ENCODE measurements at regions not wholly inside any gene's neighbourhood (a gene's known extent, or its start where the extent isn't known, plus 50 kb on each side); places are given as distances from the start of the nearest gene placed in this dataset.

DNA sequence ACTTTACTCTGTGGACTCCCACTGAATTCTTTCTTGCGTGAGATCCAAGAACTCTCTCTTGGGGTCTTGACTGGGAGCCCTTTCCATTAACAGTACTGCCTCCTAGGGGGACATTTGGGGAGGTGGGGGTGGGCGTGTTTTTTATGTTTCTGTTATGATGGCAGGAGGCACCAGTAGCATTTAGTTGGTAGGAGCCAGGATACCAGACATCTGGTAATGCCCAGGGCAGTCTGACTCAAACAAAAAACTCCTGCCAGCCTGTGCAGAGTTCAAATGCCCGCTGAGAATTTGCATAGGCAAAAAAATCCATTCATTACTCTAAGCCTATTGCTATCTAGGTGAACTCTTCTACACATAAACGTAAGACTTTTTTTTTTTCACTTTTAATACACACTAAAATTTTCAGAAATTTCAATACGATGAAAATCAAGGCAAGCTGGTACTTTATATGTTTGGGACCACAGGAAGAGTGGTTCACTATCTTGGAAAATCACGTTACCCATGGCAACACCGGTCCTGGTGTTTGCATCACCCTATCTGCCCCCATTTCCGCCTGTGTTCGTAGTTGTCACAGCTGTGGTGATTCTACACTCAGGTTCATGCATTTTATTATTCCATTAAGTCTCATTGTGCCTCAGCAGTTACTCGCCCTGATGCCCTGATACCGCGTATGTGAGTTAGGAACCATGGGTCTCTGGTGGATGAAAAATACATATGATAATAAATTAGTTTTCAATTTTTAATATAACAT is 121.1 kb upstream of the XYLT1 start:
- ATAC-seq, result no peak
- no peak for DNase-seq
- intact Hi-C loops (cut with DNase I; ENCODE audit: low total_unique reads) (no loop called here), in situ Hi-C loops (cut with MboI; ENCODE audit: low sequenced_read_pairs in 4 of 4) (loop anchor here in 2 of 4 donors (25.0 kb wide), 2 partner anchors 405 to 730 kb away; no protein-coding TSS in a partner anchor)
- H3K27me3 ChIP-seq, result no peaks in the 10 kb centered on the region
- H3K9me3 ChIP-seq, result no peaks in the 10 kb centered on the region
- H3K36me3 ChIP-seq, result no peaks in the 10 kb centered on the region
- H3K4me1 ChIP-seq, result no peaks in the 10 kb centered on the region
- no peak overlapping the region for H3K4me3 ChIP-seq
- no peak overlapping the region for H3K27ac ChIP-seq
- TF ChIP-seq, protein P1, sequence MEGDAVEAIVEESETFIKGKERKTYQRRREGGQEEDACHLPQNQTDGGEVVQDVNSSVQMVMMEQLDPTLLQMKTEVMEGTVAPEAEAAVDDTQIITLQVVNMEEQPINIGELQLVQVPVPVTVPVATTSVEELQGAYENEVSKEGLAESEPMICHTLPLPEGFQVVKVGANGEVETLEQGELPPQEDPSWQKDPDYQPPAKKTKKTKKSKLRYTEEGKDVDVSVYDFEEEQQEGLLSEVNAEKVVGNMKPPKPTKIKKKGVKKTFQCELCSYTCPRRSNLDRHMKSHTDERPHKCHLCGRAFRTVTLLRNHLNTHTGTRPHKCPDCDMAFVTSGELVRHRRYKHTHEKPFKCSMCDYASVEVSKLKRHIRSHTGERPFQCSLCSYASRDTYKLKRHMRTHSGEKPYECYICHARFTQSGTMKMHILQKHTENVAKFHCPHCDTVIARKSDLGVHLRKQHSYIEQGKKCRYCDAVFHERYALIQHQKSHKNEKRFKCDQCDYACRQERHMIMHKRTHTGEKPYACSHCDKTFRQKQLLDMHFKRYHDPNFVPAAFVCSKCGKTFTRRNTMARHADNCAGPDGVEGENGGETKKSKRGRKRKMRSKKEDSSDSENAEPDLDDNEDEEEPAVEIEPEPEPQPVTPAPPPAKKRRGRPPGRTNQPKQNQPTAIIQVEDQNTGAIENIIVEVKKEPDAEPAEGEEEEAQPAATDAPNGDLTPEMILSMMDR (IDR thresholded peaks at IDR 0.05 in 4 of 5, conservative IDR thresholded peaks at IDR 0.05 in 1 of 5), result no peak
- TF ChIP-seq POLR2A (IDR thresholded peaks at IDR 0.05), result no peak

DNA sequence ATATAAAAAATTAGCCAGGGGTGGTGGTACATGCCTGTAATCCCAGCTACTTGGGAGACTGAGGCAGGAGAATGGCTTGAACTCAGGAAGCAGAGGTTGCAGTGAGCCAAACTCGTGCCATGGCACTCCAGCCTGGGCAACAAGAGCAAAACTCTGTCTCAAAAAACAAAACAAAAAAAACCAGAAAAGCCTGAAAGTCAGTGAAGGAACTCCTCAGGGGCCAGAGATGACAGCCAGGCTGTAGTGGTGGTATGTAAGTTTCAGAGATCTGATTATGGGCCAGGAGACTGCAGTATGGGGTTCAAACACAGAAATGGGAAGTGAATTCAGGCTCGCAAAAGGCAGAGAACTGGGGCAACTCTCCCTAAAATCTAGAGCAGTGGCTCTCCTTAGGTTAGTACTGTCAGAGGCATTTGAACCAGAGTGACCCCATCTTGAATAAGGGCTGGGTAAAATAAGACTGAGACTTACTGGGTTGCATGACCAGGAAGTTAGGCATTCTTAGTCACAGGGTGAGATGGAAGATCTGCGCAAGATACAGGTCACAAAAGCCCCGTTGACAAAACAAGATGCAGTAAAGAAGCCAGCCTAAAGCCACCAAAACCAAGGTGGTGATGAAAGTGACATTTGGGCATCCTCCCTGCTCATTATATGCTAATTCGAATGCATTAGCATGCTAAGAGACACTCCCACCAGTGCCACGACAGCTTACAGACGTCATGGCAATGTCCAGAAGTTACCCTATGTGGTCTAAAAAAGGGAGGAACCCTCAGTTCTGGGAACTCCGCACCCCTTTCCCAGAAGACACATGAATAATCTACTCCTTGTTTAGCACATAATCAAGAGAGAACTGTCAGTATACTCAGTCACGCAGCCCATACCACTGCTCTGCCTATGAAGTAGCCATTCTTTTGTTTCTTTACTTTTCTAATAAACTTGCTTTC is 120.2 kb upstream of the XYLT1 start:
- no peaks in the 10 kb centered on the region for H3K4me1 ChIP-seq
- no peak overlapping the region for H3K4me3 ChIP-seq
- no peaks in the 10 kb centered on the region for H3K27me3 ChIP-seq
- TF ChIP-seq, protein P1 (IDR thresholded peaks at IDR 0.05 in 4 of 5, conservative IDR thresholded peaks at IDR 0.05 in 1 of 5), result no peak
- TF ChIP-seq POLR2A (IDR thresholded peaks at IDR 0.05), result no peak
- ATAC-seq (no peak), DNase-seq (no peak)
- intact Hi-C loops (cut with DNase I; ENCODE audit: low total_unique reads), result no loop called here
- in situ Hi-C loops (cut with MboI; ENCODE audit: low sequenced_read_pairs in 4 of 4), result loop anchor here in 2 of 4 donors (25.0 kb wide), 2 partner anchors 404 to 729 kb away; no protein-coding TSS in a partner anchor
- H3K36me3 ChIP-seq, result no peaks in the 10 kb centered on the region
- H3K9me3 ChIP-seq, result no peaks in the 10 kb centered on the region
- H3K27ac ChIP-seq, result no peak overlapping the region

DNA sequence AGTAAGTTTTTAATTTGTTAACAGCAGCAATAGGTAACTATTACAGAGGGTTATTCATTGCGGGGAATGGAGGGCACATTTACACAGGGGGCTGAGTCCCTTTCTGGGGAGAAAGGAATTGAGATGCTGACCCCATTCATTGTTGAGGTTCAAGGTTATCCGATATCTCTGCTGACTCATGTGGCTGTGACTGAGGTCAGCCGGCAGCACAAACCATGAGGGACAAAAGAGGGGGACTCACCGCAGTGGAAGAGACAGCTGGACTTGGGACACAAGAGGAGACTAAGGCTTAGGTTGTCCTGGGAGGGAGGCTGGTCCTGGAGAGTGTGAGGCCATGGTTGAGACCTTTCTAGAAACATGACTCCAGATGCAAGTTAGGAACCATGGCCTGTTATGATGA is 119.1 kb upstream of the XYLT1 start:
- Histone ChIP-seq H3K4me3 (no peak overlapping the region), H3K27ac (no peak overlapping the region), H3K27me3 (no peaks in the 10 kb centered on the region), H3K4me1 (no peaks in the 10 kb centered on the region), H3K36me3 (no peaks in the 10 kb centered on the region), H3K9me3 (no peaks in the 10 kb centered on the region)
- TF ChIP-seq, protein P1 (IDR thresholded peaks at IDR 0.05 in 4 of 5, conservative IDR thresholded peaks at IDR 0.05 in 1 of 5), result no peak
- no peak for TF ChIP-seq POLR2A (IDR thresholded peaks at IDR 0.05)
- in situ Hi-C loops (cut with MboI; ENCODE audit: low sequenced_read_pairs in 4 of 4), result loop anchor here in 2 of 4 donors (25.0 kb wide), 2 partner anchors 403 to 728 kb away; no protein-coding TSS in a partner anchor
- DNase-seq (no peak), ATAC-seq (no peak)
- intact Hi-C loops (cut with DNase I; ENCODE audit: low total_unique reads), result no loop called here

DNA sequence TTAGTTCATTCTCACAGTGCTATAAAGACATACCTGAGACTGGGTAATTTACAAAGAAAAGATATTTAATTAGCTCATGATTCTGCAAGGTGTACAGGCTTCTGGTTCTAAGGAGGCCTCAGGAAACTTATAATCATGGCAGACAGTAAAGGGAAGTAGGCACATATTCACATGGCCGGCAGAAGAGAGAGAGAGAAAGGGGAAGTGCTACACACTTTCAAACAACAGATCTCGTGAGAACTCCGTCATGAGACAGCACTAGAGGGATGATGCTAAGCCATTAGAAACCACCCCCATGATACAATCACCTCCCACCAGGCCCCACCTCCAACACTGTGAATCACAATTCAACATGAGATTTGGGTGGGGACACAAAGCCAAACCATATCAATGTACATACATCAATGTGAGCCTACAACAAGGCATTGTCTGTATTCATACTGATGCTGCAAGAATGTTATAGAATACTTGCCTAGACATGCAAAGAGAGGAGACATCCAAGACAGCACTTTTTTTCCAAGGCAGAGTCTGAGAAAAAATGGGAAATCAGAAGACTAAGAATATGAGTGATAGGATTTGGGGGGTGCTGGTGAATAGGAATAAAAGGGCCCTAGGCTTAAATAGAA is 114.8 kb upstream of the XYLT1 start:
- intact Hi-C loops (cut with DNase I; ENCODE audit: low total_unique reads) (no loop called here), in situ Hi-C loops (cut with MboI; ENCODE audit: low sequenced_read_pairs in 4 of 4) (loop anchor here in 2 of 4 donors (25.0 kb wide), 2 partner anchors 398 to 723 kb away; no protein-coding TSS in a partner anchor)
- DNase-seq, result no peak
- H3K36me3 ChIP-seq, result no peaks in the 10 kb centered on the region
- TF ChIP-seq, protein P1 (IDR thresholded peaks at IDR 0.05 in 4 of 5, conservative IDR thresholded peaks at IDR 0.05 in 1 of 5), result no peak
- no peak for TF ChIP-seq POLR2A (IDR thresholded peaks at IDR 0.05)
- ATAC-seq, result no peak
- no peak overlapping the region for H3K4me3 ChIP-seq
- no peaks in the 10 kb centered on the region for H3K4me1 ChIP-seq
- H3K27me3 ChIP-seq, result no peaks in the 10 kb centered on the region
- peaks cover 0 to 4% (median 0%) of the 10 kb centered on the region in 3 donors for H3K9me3 ChIP-seq
- H3K27ac ChIP-seq, result no peak overlapping the region
